ENCODE measurements at regions not wholly inside any gene's neighbourhood (a gene's known extent, or its start where the extent isn't known, plus 50 kb on each side); places are given as distances from the start of the nearest gene placed in this dataset.

DNA sequence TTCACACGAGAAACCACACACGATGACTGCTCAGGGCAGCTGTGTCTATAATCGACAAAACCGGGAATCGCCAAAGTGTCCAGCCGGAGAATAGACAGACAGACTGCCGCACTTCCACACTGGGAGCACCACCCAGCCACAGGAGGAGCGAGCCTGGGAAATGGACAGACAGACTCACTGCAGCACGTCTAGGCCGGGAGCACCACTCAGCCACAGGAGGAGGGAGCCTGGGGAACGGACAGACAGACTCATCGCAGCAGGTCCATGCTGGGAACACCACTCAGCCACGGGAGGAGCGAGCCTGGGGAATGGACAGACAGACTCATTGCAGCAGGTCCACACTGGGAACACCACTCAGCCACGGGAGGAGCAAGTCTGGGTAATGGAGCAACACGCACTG lies 137.2 kb downstream of the BRD1 start:
- TF ChIP-seq ISL1 (CRISPR knock-in tag; IDR thresholded peaks at IDR 0.05) (no peak), ZNF8 (CRISPR knock-in tag; IDR thresholded peaks at IDR 0.05) (no peak), ZFP3 (CRISPR knock-in tag; IDR thresholded peaks at IDR 0.05) (no peak), CSDC2 (CRISPR knock-in tag; IDR thresholded peaks at IDR 0.05) (no peak), RARB (CRISPR knock-in tag; IDR thresholded peaks at IDR 0.05) (no peak), TCF4 (CRISPR knock-in tag; IDR thresholded peaks at IDR 0.05; ENCODE audit: borderline replicate concordance) (no peak), SNAI2 (CRISPR knock-in tag; IDR thresholded peaks at IDR 0.05) (no peak), GLIS3 (CRISPR knock-in tag; IDR thresholded peaks at IDR 0.05) (no peak), OSR1 (CRISPR knock-in tag; IDR thresholded peaks at IDR 0.05) (no peak), ARNTL (CRISPR knock-in tag; IDR thresholded peaks at IDR 0.05; ENCODE audit: borderline replicate concordance, low read depth) (no peak), ZNF70 (CRISPR knock-in tag; IDR thresholded peaks at IDR 0.05) (no peak), ZNF565 (CRISPR knock-in tag; conservative IDR thresholded peaks at IDR 0.05; ENCODE audit: low read depth) (no peak), PPARA (CRISPR knock-in tag; IDR thresholded peaks at IDR 0.05; ENCODE audit: borderline replicate concordance) (no peak), ZC3H10 (CRISPR knock-in tag; IDR thresholded peaks at IDR 0.05) (no peak), TOX (CRISPR knock-in tag; IDR thresholded peaks at IDR 0.05; ENCODE audit: borderline replicate concordance) (no peak)
- TF ChIP-seq, protein P1, sequence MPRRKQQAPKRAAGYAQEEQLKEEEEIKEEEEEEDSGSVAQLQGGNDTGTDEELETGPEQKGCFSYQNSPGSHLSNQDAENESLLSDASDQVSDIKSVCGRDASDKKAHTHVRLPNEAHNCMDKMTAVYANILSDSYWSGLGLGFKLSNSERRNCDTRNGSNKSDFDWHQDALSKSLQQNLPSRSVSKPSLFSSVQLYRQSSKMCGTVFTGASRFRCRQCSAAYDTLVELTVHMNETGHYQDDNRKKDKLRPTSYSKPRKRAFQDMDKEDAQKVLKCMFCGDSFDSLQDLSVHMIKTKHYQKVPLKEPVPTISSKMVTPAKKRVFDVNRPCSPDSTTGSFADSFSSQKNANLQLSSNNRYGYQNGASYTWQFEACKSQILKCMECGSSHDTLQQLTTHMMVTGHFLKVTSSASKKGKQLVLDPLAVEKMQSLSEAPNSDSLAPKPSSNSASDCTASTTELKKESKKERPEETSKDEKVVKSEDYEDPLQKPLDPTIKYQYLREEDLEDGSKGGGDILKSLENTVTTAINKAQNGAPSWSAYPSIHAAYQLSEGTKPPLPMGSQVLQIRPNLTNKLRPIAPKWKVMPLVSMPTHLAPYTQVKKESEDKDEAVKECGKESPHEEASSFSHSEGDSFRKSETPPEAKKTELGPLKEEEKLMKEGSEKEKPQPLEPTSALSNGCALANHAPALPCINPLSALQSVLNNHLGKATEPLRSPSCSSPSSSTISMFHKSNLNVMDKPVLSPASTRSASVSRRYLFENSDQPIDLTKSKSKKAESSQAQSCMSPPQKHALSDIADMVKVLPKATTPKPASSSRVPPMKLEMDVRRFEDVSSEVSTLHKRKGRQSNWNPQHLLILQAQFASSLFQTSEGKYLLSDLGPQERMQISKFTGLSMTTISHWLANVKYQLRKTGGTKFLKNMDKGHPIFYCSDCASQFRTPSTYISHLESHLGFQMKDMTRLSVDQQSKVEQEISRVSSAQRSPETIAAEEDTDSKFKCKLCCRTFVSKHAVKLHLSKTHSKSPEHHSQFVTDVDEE (CRISPR knock-in tag; IDR thresholded peaks at IDR 0.05): no peak
- TF ChIP-seq, protein P2, sequence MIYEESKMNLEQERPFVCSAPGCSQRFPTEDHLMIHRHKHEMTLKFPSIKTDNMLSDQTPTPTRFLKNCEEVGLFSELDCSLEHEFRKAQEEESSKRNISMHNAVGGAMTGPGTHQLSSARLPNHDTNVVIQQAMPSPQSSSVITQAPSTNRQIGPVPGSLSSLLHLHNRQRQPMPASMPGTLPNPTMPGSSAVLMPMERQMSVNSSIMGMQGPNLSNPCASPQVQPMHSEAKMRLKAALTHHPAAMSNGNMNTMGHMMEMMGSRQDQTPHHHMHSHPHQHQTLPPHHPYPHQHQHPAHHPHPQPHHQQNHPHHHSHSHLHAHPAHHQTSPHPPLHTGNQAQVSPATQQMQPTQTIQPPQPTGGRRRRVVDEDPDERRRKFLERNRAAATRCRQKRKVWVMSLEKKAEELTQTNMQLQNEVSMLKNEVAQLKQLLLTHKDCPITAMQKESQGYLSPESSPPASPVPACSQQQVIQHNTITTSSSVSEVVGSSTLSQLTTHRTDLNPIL (CRISPR knock-in tag; IDR thresholded peaks at IDR 0.05; ENCODE audit: low read depth): no peak
- TF ChIP-seq, protein P3, sequence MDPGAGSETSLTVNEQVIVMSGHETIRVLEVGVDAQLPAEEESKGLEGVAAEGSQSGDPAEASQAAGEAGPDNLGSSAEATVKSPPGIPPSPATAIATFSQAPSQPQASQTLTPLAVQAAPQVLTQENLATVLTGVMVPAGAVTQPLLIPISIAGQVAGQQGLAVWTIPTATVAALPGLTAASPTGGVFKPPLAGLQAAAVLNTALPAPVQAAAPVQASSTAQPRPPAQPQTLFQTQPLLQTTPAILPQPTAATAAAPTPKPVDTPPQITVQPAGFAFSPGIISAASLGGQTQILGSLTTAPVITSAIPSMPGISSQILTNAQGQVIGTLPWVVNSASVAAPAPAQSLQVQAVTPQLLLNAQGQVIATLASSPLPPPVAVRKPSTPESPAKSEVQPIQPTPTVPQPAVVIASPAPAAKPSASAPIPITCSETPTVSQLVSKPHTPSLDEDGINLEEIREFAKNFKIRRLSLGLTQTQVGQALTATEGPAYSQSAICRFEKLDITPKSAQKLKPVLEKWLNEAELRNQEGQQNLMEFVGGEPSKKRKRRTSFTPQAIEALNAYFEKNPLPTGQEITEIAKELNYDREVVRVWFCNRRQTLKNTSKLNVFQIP (CRISPR knock-in tag; IDR thresholded peaks at IDR 0.05; ENCODE audit: borderline replicate concordance, low read depth): no peak
- no peak for ATAC-seq

DNA sequence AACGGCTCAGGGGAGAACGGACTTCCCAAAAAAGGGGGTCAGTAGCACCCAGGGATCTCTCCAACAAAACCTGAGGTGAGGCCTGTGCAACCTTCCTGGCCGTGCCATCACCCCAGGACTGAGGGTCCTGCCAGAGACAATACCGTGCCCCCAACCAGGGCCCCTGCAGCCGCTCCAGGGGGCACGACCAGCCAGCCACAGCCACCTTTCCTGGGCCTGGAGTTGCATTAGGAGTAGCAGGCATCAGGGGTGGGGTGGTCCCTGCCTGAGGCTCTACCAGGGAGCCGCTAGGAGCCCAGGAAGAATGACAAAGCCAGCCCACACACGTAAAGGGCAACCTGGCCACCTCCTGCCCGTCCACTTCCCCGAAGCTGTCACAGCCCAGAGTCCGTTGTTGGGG lies 137.8 kb downstream of the BRD1 start:
- TF ChIP-seq ZC3H10 (CRISPR knock-in tag; IDR thresholded peaks at IDR 0.05): no peak
- TF ChIP-seq, protein P2 (CRISPR knock-in tag; IDR thresholded peaks at IDR 0.05; ENCODE audit: low read depth): no peak
- no peak for TF ChIP-seq PPARA (CRISPR knock-in tag; IDR thresholded peaks at IDR 0.05; ENCODE audit: borderline replicate concordance)
- TF ChIP-seq GLIS3 (CRISPR knock-in tag; IDR thresholded peaks at IDR 0.05): no peak
- no peak for TF ChIP-seq ZNF70 (CRISPR knock-in tag; IDR thresholded peaks at IDR 0.05)
- no peak for TF ChIP-seq ESRRG (CRISPR knock-in tag; IDR thresholded peaks at IDR 0.05)
- no peak for TF ChIP-seq RARB (CRISPR knock-in tag; IDR thresholded peaks at IDR 0.05)
- no peak for TF ChIP-seq ZNF565 (CRISPR knock-in tag; conservative IDR thresholded peaks at IDR 0.05; ENCODE audit: low read depth)
- TF ChIP-seq ZNF8 (CRISPR knock-in tag; IDR thresholded peaks at IDR 0.05): no peak
- TF ChIP-seq, protein P3 (CRISPR knock-in tag; IDR thresholded peaks at IDR 0.05; ENCODE audit: borderline replicate concordance, low read depth): no peak
- TF ChIP-seq CSDC2 (CRISPR knock-in tag; IDR thresholded peaks at IDR 0.05): no peak
- TF ChIP-seq, protein P4, sequence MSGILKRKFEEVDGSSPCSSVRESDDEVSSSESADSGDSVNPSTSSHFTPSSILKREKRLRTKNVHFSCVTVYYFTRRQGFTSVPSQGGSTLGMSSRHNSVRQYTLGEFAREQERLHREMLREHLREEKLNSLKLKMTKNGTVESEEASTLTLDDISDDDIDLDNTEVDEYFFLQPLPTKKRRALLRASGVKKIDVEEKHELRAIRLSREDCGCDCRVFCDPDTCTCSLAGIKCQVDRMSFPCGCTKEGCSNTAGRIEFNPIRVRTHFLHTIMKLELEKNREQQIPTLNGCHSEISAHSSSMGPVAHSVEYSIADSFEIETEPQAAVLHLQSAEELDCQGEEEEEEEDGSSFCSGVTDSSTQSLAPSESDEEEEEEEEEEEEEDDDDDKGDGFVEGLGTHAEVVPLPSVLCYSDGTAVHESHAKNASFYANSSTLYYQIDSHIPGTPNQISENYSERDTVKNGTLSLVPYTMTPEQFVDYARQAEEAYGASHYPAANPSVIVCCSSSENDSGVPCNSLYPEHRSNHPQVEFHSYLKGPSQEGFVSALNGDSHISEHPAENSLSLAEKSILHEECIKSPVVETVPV (CRISPR knock-in tag; IDR thresholded peaks at IDR 0.05): no peak
- TF ChIP-seq BACH2 (CRISPR knock-in tag; IDR thresholded peaks at IDR 0.05; ENCODE audit: borderline replicate concordance): no peak
- no peak for TF ChIP-seq OSR1 (CRISPR knock-in tag; IDR thresholded peaks at IDR 0.05)
- TF ChIP-seq TCF4 (CRISPR knock-in tag; IDR thresholded peaks at IDR 0.05; ENCODE audit: borderline replicate concordance): no peak
- TF ChIP-seq, protein P1 (CRISPR knock-in tag; IDR thresholded peaks at IDR 0.05): no peak
- no peak for TF ChIP-seq TOX (CRISPR knock-in tag; IDR thresholded peaks at IDR 0.05; ENCODE audit: borderline replicate concordance)
- no peak for TF ChIP-seq ARNTL (CRISPR knock-in tag; IDR thresholded peaks at IDR 0.05; ENCODE audit: borderline replicate concordance, low read depth)
- no peak for ATAC-seq

Data from SK-N-SH treated with all-trans-retinoic acid at 6 μM for 48 hours (cell line).